NCI-H526 (cell line): ENCODE measurements at regions not wholly inside any gene's neighbourhood (a gene's known extent, or its start where the extent isn't known, plus 50 kb on each side); places are given as distances from the start of the nearest gene placed in this dataset.
"Not testable (repeated sequence)": the region's sequence is repeated elsewhere in the genome, so short reads cannot be mapped to it uniquely, and the experiment has no call there.

Experiments used
- DNase-seq, 2 experiments: peaks; one replicate each; lab custom pipeline; 2025; lab: John Stamatoyannopoulos, UW

GRCh38 chr16:22625967-22626366 lies 115.3 kb downstream of the NPIPB5 start:
- no peak for DNase-seq

GRCh38 chr16:22627043-22627442 lies 116.4 kb downstream of the NPIPB5 start:
- no peak for DNase-seq

- no peak for DNase-seq
Observed at GRCh38 chr16:22628994-22629393, 118.3 kb downstream of the NPIPB5 start.

GRCh38 chr16:22630242-22630641 lies 119.6 kb downstream of the NPIPB5 start:
- no peak for DNase-seq

GRCh38 chr16:22631264-22631663 lies 120.6 kb downstream of the NPIPB5 start:
- DNase-seq, result no peak

- no peak for DNase-seq
Observed at GRCh38 chr16:22632606-22633005, 121.9 kb downstream of the NPIPB5 start.

GRCh38 chr16:22633280-22633679 lies 122.6 kb downstream of the NPIPB5 start:
- DNase-seq, result no peak

- peak in 1 of 2 experiments; percentile 3 for DNase-seq
Observed at GRCh38 chr16:22633799-22634198, 123.1 kb downstream of the NPIPB5 start.

- no peak for DNase-seq
Observed at GRCh38 chr16:22634954-22635353, 124.3 kb downstream of the NPIPB5 start.

- DNase-seq, result no peak
Observed at GRCh38 chr16:22635357-22635761, 124.7 kb downstream of the NPIPB5 start.

- no peak for DNase-seq
Observed at GRCh38 chr16:22635801-22636200, 125.1 kb downstream of the NPIPB5 start.

- no peak for DNase-seq
Observed at GRCh38 chr16:22638393-22639206, 127.9 kb downstream of the NPIPB5 start.

- DNase-seq, result no peak
Observed at GRCh38 chr16:22641131-22641628, 130.5 kb downstream of the NPIPB5 start.

- DNase-seq, result no peak
Observed at GRCh38 chr16:22642416-22643088, 131.9 kb downstream of the NPIPB5 start.

GRCh38 chr16:22643203-22643602 lies 132.5 kb downstream of the NPIPB5 start:
- not testable (repeated sequence) for DNase-seq

GRCh38 chr16:22643886-22644285 lies 133.2 kb downstream of the NPIPB5 start:
- DNase-seq, result no peak

GRCh38 chr16:22645868-22646267 lies 135.2 kb downstream of the NPIPB5 start:
- no peak for DNase-seq

- DNase-seq, result no peak
Observed at GRCh38 chr16:22646948-22647556, 136.4 kb downstream of the NPIPB5 start.

GRCh38 chr16:22648141-22648540 lies 137.4 kb downstream of the NPIPB5 start:
- no peak for DNase-seq

GRCh38 chr16:22648941-22649340 lies 138.2 kb downstream of the NPIPB5 start:
- no peak for DNase-seq

GRCh38 chr16:22651111-22651817 lies 140.6 kb downstream of the NPIPB5 start:
- not testable (repeated sequence) for DNase-seq

GRCh38 chr16:22652463-22652845 lies 141.8 kb downstream of the NPIPB5 start:
- no peak for DNase-seq
